Natural killer cell (primary cell): ENCODE measurements at regions not wholly inside any gene's neighbourhood (a gene's known extent, or its start where the extent isn't known, plus 50 kb on each side); places are given as distances from the start of the nearest gene placed in this dataset.

Experiments used
- ATAC-seq, 3 donors: fragments of 150-1000 bp in 2 of 3; fragments of 200-7000 bp in 1 of 3; cut with Tn5 transposase; 1 replicate in 1 of 3; 2 replicates in 2 of 3; pipeline ENCODE4 v1.10.0; 2021; ENCODE audit warnings: mild to moderate bottlenecking in 2 of 3, moderate library complexity in 2 of 3
- DNase-seq, 2 donors: peaks; one replicate each; pipeline versions ENCODE4 v3.0.0 to v3.0.0-alpha.2; 2013 to 2021; ENCODE audit warnings: mixed read lengths in 1 of 2
- H3K27ac ChIP-seq: one replicate; pipeline ENCODE4 v1.5.1; 2013; ENCODE audit warnings: mild to moderate bottlenecking, low read length
- H3K27me3 ChIP-seq: one replicate; pipeline ENCODE4 v1.6.1; 2013; ENCODE audit warnings: low read length; ENCODE audit not compliant: control insufficient read depth, insufficient read depth
- H3K36me3 ChIP-seq: one replicate; pipeline ENCODE4 v1.6.1; 2013; ENCODE audit warnings: low read length; ENCODE audit not compliant: control insufficient read depth, insufficient read depth
- H3K4me1 ChIP-seq: one replicate; pipeline ENCODE4 v1.6.1; 2013; ENCODE audit warnings: low read length; ENCODE audit not compliant: control insufficient read depth, insufficient read depth
- H3K4me3 ChIP-seq: one replicate; pipeline ENCODE4 v1.5.1; 2013; ENCODE audit warnings: low read length
- H3K9me3 ChIP-seq: one replicate; pipeline ENCODE4 v1.6.1; 2013; ENCODE audit warnings: low read length; ENCODE audit not compliant: control insufficient read depth, insufficient read depth
- H3K27ac Mint-ChIP-seq, 2 donors: one replicate each; pipeline ENCODE4 v1.8.0; 2022; ENCODE audit warnings: mild to moderate bottlenecking in 2 of 2, mixed read lengths in 2 of 2, moderate library complexity in 1 of 2
- H3K27me3 Mint-ChIP-seq, 2 donors: one replicate each; pipeline ENCODE4 v1.8.0; 2022; ENCODE audit warnings: low read depth in 2 of 2, mixed read lengths in 2 of 2
- H3K36me3 Mint-ChIP-seq: one replicate; pipeline ENCODE4 v1.8.0; 2022; ENCODE audit warnings: mixed read lengths
- H3K4me1 Mint-ChIP-seq, 2 donors: one replicate each; pipeline ENCODE4 v1.8.0; 2022; ENCODE audit warnings: mixed read lengths in 2 of 2
- H3K4me3 Mint-ChIP-seq: one replicate; pipeline ENCODE4 v1.8.0; 2022; ENCODE audit warnings: mild to moderate bottlenecking, moderate library complexity, mixed read lengths
- H3K9me3 Mint-ChIP-seq, 2 donors: one replicate each; pipeline ENCODE4 v1.8.0; 2022; ENCODE audit warnings: mixed read lengths in 2 of 2
- CTCF ChIP-seq: fragments of 200-600 bp; IDR thresholded peaks from one replicate; pipeline ENCODE4 v1.8.0; 2022; ENCODE audit warnings: antibody characterized with exemption
- WGBS: methylation state at CpG from one replicate; pipeline ENCODE4 v1.1.7; 2013; ENCODE audit warnings: missing lambda C conversion rate; ENCODE audit not compliant: insufficient coverage; 5-methylcytosine and 5-hydroxymethylcytosine counted together
- intact Hi-C: fragments of 100-400 bp; cut with micrococcal nuclease; formaldehyde crosslinking; loops from one replicate; pipeline ENCODE4 v1.14.2; 2022

- no peak for TF ChIP-seq CTCF
- intact Hi-C loops, result no loop called here
- Mint-ChIP-seq H3K4me1 (no peaks in the 10 kb centered on the region), H3K4me3 (no peak overlapping the region), H3K27me3 (no peaks in the 10 kb centered on the region), H3K27ac (no peak overlapping the region), H3K36me3 (peaks cover 6% of the 10 kb centered on the region), H3K9me3 (peaks cover 10 to 21% of the 10 kb centered on the region in 2 donors)
- no peak for ATAC-seq
- Histone ChIP-seq H3K27me3 (no peaks in the 10 kb centered on the region), H3K36me3 (no peaks in the 10 kb centered on the region), H3K4me3 (no peak overlapping the region), H3K9me3 (peaks cover 2% of the 10 kb centered on the region), H3K27ac (no peak overlapping the region), H3K4me1 (no peaks in the 10 kb centered on the region)
- WGBS, result 10% methylated on average over 3 of the region's 4 CpGs
- no peak for DNase-seq
Observed at GRCh38 chr6:93040375-93040774, 379.0 kb downstream of the EPHA7 start.

- Histone ChIP-seq H3K27me3 (no peaks in the 10 kb centered on the region), H3K9me3 (peaks cover 2% of the 10 kb centered on the region), H3K36me3 (no peaks in the 10 kb centered on the region), H3K4me1 (no peaks in the 10 kb centered on the region), H3K4me3 (no peak overlapping the region), H3K27ac (no peak overlapping the region)
- no peaks in the 10 kb centered on the region for H3K27me3 Mint-ChIP-seq
- no peak for DNase-seq
- peaks cover 14 to 21% of the 10 kb centered on the region in 2 donors for H3K9me3 Mint-ChIP-seq
- intact Hi-C loops, result no loop called here
- H3K36me3 Mint-ChIP-seq, result peaks cover 4% of the 10 kb centered on the region
- H3K4me3 Mint-ChIP-seq, result no peak overlapping the region
- no peak overlapping the region for H3K27ac Mint-ChIP-seq
- H3K4me1 Mint-ChIP-seq, result no peaks in the 10 kb centered on the region
- ATAC-seq, result no peak
- TF ChIP-seq CTCF, result no peak
- 75% methylated on average over 1 of the region's 1 CpG for WGBS
Observed at GRCh38 chr6:93036835-93037234, 382.5 kb downstream of the EPHA7 start.

- no peak for TF ChIP-seq CTCF
- H3K36me3 Mint-ChIP-seq, result peaks cover 4% of the 10 kb centered on the region
- ATAC-seq, result no peak
Observed at GRCh38 chr6:93035756-93036155, 383.6 kb downstream of the EPHA7 start.

GRCh38 chr6:93021235-93021915 is 398.0 kb downstream of the EPHA7 start:
- Mint-ChIP-seq H3K36me3 (no peaks in the 10 kb centered on the region), H3K9me3 (peaks cover 14 to 15% of the 10 kb centered on the region in 2 donors), H3K27ac (no peak overlapping the region), H3K27me3 (no peaks in the 10 kb centered on the region), H3K4me3 (no peak overlapping the region), H3K4me1 (no peaks in the 10 kb centered on the region)
- Histone ChIP-seq H3K36me3 (no peaks in the 10 kb centered on the region), H3K9me3 (peaks cover 11% of the 10 kb centered on the region), H3K4me1 (no peaks in the 10 kb centered on the region), H3K27me3 (no peaks in the 10 kb centered on the region), H3K4me3 (no peak overlapping the region), H3K27ac (no peak overlapping the region)
- 82% methylated on average over 7 of the region's 7 CpGs for WGBS
- DNase-seq (no peak), ATAC-seq (no peak)
- intact Hi-C loops, result no loop called here
- no peak for TF ChIP-seq CTCF

More at GRCh38 chr6:93035756-93036155, 383.6 kb downstream of the EPHA7 start:
- DNase-seq, result no peak
- H3K9me3 Mint-ChIP-seq, result peaks cover 10 to 23% of the 10 kb centered on the region in 2 donors
- Histone ChIP-seq H3K4me3 (no peak overlapping the region), H3K9me3 (peaks cover 2% of the 10 kb centered on the region), H3K27ac (no peak overlapping the region), H3K4me1 (no peaks in the 10 kb centered on the region), H3K27me3 (no peaks in the 10 kb centered on the region), H3K36me3 (no peaks in the 10 kb centered on the region)
- no peaks in the 10 kb centered on the region for H3K4me1 Mint-ChIP-seq
- no peaks in the 10 kb centered on the region for H3K27me3 Mint-ChIP-seq
- no peak overlapping the region for H3K4me3 Mint-ChIP-seq
- intact Hi-C loops, result no loop called here
- H3K27ac Mint-ChIP-seq, result no peak overlapping the region
